22Rv1 (cell line): ENCODE measurements at regions not wholly inside any gene's neighbourhood (a gene's known extent, or its start where the extent isn't known, plus 50 kb on each side); places are given as distances from the start of the nearest gene placed in this dataset.
A peak's percentile ranks its signal among the peaks of the same experiment; 100 is the strongest.

Source experiments
- CTCF ChIP-seq: fragments of 450-650 bp; IDR thresholded peaks from 2 replicates; pipeline ENCODE4 v1.5.1; 2017; ENCODE audit warnings: mild to moderate bottlenecking
- ZFX ChIP-seq: fragments of 450-650 bp; IDR thresholded peaks from 2 replicates; pipeline ENCODE4 v1.6.1; 2017; ENCODE audit warnings: antibody characterized with exemption, borderline replicate concordance

GRCh38 chr3:159884661-159885402, 103.8 kb upstream of the IL12A start:
- peak; percentile 74 for TF ChIP-seq CTCF
- no peak for TF ChIP-seq ZFX
